NCI-H446 (cell line): ENCODE measurements at regions not wholly inside any gene's neighbourhood (a gene's known extent, or its start where the extent isn't known, plus 50 kb on each side); places are given as distances from the start of the nearest gene placed in this dataset.

Source experiments
- DNase-seq, 2 experiments: peaks; one replicate each; lab custom pipeline; 2025; lab: John Stamatoyannopoulos, UW

DNA sequence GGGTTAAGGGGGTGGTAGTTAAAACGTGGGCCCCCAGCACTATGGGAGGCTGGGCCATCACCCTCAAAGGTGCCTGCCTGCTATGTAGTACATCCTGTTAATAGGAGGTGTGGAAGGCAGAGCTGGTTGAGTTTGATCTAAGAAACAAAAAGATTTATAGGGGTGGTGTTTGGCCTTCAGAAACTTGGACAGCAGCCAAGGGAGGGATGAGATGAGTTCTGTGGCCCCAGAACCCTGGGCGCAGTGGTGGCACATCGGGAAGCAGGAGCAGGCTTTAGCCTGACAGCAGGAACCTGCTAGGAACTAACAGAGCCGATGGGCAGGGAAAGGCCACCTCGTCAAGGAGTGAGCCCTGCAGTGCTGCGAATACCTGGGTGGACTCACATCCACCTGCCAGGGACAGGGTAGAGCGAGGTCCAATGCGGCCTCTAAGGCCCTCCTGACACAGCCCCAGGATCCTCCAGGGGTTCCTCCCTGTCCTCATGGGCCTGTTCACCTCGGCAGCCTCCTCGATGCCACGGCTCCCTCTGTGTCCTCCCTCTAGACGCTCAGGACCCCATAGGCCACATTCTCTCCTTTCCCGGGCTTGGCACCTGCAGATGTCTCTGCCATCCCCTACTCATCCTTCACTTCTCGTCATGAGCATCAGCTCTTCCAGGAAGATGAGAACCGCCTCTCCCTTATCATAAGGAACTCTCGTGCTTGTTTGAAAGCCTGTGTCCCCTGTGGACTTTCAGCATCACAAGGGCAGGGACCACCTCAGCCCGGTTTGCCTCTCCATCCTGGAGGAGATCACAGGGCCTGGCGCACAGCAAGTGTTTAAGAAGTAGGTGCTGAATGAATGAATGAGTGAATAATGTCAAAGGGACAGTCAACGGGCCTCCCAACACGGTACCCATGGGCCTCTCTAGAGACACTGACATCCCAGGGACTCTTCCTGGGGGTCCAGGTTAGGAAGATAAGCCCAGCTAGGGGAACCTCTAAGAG, 103.5 kb upstream of the TNRC6C start:
- DNase-seq: peak in 1 of 2 experiments; percentile 10

- no peak for DNase-seq
These were observed 101.8 kb upstream of the TNRC6C start for GRCh38 chr17:77856551-77857305.

DNA sequence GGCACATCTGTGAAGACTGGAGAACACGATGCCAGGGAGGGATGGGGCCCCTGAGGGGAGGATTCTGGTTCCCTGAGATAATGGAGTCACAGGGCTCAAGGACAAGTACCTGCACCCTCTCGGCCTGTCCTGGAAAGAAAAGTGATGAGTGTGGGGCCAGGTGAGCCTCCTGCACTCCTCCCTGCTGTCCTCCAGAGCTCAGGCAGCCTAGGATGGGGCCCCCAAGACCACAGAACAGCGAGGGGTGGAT, 101.3 kb upstream of the TNRC6C start:
- DNase-seq: no peak

GRCh38 chr17:77857613-77858012, 100.9 kb upstream of the TNRC6C start:
- no peak for DNase-seq

DNA sequence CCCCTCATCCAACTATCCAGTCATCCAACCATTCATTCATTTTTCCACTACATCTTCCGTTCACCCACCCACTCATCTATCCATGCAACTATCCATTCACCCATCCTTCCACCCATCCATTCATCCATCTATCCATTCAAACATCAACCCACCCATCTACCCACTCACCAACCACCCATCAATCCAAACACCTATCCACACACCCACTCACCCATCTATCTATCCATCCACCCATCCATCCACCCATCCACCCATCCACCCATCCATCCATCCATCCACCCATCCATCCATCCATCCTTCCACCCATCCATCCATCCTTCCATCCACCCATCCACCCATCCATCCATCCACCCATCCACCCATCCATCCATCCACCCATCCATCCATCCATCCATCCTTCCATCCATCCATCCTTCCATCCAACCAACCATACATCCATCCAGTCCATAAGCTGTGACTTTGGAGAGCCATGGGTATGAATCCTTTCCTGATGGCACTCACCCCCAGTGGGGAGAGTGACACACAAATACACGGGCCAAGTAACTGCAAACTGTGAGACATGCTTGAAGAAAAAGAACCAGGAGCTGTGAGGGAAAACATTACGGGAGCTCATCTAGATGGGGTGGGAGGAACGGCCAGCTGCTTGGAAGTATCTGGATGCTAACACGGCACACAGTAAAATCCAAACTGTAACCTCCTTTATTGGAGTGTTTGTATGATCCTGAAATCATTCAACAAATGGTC, 100.0 kb upstream of the TNRC6C start:
- no peak for DNase-seq

GRCh38 chr17:77859035-77859810, 99.3 kb upstream of the TNRC6C start:
- no peak for DNase-seq

- DNase-seq: no peak
These were observed 97.3 kb upstream of the TNRC6C start for GRCh38 chr17:77861133-77861695.

DNA sequence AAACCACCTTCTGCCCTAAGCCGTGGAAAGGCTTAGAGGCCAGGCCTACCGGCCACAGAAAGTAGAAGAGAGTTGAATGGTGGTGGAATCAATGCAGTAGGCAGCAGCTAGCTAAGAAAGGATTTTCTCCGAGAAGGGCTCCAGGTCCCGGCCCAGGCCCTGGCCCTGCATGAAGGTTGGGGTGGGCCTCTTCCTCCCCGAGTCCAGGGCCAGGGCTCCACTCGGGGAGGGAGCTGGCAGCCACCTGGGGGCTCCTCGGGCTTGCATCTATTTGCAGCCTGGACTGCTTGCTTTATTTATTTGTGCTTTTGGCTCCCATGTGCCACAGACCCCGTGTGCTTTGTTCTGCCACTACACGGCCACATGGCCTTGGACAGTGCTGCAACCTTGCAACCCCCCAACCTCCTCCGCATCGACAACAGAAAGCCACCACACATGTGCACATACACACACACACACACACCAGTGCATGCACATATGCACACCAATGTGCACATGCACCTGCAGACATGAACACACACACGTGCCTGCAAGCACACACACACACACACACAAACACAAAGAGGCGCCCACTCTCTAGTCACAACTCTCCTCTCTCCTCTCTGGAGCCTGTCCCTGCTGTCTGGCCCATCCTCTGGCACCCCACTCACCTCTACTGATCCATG, 96.4 kb upstream of the TNRC6C start:
- no peak for DNase-seq

GRCh38 chr17:77862890-77863813, 95.4 kb upstream of the TNRC6C start:
- DNase-seq: no peak

- no peak for DNase-seq
These were observed 94.7 kb upstream of the TNRC6C start for GRCh38 chr17:77863814-77864161.

DNA sequence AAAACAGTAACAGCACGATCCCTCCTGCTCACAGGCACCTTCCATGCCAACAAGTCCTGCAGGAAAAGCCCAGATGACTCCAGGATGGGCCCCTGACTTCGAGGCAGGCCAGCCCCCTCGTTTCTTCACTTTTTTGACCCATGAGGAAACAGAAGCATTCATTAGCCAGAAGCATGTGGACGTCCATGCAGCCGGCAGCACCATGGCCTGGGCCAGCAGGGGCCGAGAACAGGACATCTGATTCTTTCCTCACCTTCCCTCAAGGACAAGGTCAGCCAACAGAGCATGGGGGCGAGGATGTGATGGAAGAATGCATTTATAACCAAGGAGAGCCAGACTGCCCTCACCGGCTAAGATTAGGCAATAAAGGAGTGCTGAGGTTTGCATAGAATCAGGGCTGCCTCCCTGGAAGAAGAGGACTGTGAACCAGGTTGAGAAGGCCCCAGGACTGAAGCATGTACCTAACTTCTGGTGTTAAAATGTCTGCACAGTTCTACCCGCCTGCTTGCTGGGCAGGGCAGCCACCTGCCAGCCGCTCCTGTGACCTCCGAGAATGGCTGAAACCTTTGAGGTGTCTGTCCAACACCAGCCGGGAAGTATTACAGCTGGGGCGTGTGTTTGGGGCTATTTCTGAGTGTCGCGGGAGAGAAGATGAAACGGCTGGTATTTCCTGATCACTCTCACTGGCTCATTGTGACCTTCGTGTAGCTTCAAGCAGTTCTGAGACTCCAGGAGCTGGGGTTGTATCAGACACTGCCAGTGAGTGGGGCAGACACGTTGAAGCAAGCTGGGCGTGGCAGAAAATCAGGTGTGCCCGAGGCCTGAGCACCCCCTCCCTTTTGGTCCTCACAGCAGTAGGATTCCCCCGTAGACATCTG, 94.0 kb upstream of the TNRC6C start:
- no peak for DNase-seq

GRCh38 chr17:77865112-77865611, 93.3 kb upstream of the TNRC6C start:
- DNase-seq: peak in 1 of 2 experiments; percentile 31

DNA sequence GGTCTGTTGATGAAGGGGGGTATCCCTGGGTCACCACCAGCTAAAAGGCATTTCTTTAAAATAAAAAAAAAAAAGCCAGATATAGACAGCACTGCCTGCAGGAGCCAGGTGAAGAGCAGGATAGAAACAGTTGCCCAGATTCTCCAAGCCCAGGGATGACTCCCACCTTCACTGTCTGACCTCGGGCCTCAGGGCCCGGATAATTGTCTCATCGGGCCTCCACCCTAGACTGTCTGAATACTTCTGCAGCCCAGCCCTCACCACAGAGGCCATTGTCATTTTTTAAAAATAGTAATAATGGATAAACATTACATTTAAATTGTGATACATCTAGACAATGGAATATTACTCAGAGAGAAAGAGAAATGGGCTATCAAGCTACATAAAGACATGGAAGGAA, 92.8 kb upstream of the TNRC6C start:
- DNase-seq: no peak

- no peak for DNase-seq
These were observed 91.2 kb upstream of the TNRC6C start for GRCh38 chr17:77867308-77867781.

DNA sequence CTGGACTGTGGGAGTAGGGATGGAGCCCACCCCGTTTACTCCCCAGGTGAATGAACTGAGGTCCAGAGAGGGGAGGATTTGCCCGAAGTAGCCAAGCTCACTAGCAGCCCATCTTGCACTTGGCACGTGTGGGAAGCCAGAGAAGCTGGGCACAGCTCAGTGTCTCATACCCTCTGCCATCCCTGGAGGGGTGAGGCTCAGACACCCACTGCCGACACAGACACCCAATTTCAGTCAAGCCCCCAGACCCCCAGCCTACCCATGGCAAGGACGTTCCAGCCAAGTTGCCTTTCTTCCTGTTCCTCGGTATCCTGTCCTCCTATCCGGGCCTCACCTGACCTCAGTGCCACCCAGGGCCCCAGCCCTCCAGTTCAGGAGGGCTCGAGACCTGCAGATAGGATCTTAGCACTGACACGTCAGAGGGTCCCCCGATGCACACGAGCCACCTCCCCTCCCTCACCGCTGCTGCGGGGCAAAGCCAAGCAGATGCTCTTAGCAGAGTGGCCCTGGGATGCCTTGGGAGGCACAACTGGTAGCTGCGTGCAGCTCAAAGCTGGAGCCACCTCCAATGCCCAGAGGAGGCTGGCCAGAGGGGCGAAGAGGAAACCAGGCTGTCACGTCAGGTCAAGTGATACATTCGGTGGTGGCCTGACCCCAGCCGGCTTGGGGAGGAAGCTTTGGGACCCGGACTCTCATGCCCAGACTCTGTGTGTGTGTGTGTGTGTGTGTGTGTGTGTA, 90.4 kb upstream of the TNRC6C start:
- DNase-seq: no peak

DNA sequence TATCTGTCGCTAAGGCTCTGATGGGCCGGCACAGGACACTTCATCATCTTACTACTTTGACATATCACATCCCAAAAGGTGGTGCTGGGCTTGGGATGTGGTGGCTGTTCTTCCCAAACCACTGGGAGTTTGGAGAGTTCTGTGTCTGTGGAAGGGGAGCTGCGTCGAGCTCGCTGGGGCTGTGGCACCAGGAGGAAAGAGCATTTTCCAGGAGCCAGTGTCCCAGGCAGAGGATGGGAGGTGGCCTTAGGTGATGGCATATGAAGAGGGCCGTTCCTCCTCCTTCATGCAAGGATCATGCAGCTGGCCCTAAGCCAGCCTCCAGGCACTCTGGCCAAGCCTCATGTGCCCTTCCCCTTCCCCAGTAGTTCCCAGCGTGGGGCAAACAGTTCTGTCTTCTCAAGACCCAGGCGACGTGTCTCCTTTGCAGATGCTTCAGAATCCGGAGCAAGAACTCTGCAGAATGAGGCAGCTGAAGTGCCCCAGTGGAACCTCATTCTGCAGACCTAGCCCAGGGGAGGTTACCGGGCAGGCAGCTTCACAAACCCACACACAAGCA, 89.4 kb upstream of the TNRC6C start:
- DNase-seq: no peak

DNA sequence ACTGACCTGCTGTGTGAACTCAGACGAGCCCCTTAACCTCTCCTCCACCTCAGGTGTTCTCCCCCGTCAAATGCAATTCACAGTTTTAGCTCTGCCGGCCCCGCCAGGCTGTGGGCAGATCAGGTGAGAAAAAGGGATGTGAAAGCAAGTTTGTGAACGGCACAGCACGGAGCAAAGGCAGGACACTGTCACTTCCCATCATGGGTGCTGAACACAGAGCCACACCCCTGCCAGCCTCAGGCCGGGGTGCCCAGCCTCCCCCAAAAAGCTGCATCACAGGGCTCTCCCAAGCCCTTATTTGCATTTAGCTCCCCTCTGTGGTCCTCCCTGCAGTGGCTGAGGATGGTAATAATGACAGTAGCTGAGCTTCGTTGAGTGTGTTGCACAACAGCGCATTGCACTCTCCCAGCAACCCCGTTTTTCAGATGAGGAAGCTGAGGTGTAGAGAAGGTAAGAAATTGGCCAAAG, 88.8 kb upstream of the TNRC6C start:
- no peak for DNase-seq
